WTC11 (cell line): ENCODE measurements at regions not wholly inside any gene's neighbourhood (a gene's known extent, or its start where the extent isn't known, plus 50 kb on each side); places are given as distances from the start of the nearest gene placed in this dataset.

Source experiments
- ATAC-seq: fragments of 200-7000 bp; cut with Tn5 transposase; 2 replicates; pipeline ENCODE4 v1.10.0; 2021; ENCODE audit warnings: mild to moderate bottlenecking, moderate library complexity
- CTCF ChIA-PET: fragments of 300-600 bp; sonication (Branson Sonifier 250); formaldehyde crosslinking; loops from one replicate; lab custom pipeline; 2021; ENCODE audit warnings: antibody characterized with exemption; lab: Charles Lee
- POLR2A ChIA-PET: fragments of 350-600 bp; sonication (Branson Sonifier 250); formaldehyde crosslinking; loops from one replicate; lab custom pipeline; 2021; ENCODE audit warnings: antibody characterized with exemption; lab: Charles Lee
- DNase-seq: peaks from one replicate; pipeline ENCODE4 v3.0.0; 2021; ENCODE audit warnings: low spot score
- H3K27ac Mint-ChIP-seq: 2 replicates; pipeline ENCODE4 v1.8.0; 2021; ENCODE audit warnings: mixed read lengths
- H3K27me3 Mint-ChIP-seq: 2 replicates; pipeline ENCODE4 v1.8.0; 2021; ENCODE audit warnings: low read depth, mild to moderate bottlenecking, moderate library complexity, mixed read lengths
- H3K36me3 Mint-ChIP-seq: 2 replicates; pipeline ENCODE4 v1.8.0; 2021; ENCODE audit warnings: mixed read lengths
- H3K4me1 Mint-ChIP-seq: 2 replicates; pipeline ENCODE4 v1.8.0; 2022; ENCODE audit warnings: mixed read lengths
- H3K4me3 Mint-ChIP-seq: 2 replicates; pipeline ENCODE4 v1.8.0; 2021; ENCODE audit warnings: mild to moderate bottlenecking, moderate library complexity, mixed read lengths
- H3K9me3 Mint-ChIP-seq: 2 replicates; pipeline ENCODE4 v1.8.0; 2021; ENCODE audit warnings: mixed read lengths
- ATF1 ChIP-seq: sonication (generic); formaldehyde crosslinking; IDR thresholded peaks from 2 replicates; pipeline ENCODE4 v1.8.1; 2023; ENCODE audit warnings: mild to moderate bottlenecking, moderate library complexity, missing genetic modification reagents
- CTCF ChIP-seq: fragments of 200-600 bp; IDR thresholded peaks from 2 replicates; pipeline ENCODE4 v1.8.0; 2022; ENCODE audit warnings: antibody characterized with exemption
- EMX1 ChIP-seq: fragments of 250-450 bp; sonication (Bioruptor Pico); IDR thresholded peaks from 2 replicates; pipeline ENCODE4 v1.8.0; 2021; ENCODE audit warnings: mild to moderate bottlenecking
- ESRRA ChIP-seq: sonication (generic); formaldehyde crosslinking; IDR thresholded peaks from 2 replicates; pipeline ENCODE4 v1.8.1; 2022; ENCODE audit warnings: mild to moderate bottlenecking, missing genetic modification reagents, borderline replicate concordance
- FOXJ3 ChIP-seq: sonication (generic); formaldehyde crosslinking; IDR thresholded peaks from 2 replicates; pipeline ENCODE4 v1.9.0; 2021; ENCODE audit warnings: missing genetic modification reagents, mild to moderate bottlenecking, borderline replicate concordance
- GRHL2 ChIP-seq: fragments of 250-450 bp; sonication (Bioruptor Pico); IDR thresholded peaks from 2 replicates; pipeline ENCODE4 v1.8.0; 2022; ENCODE audit warnings: mild to moderate bottlenecking, moderate library complexity; ENCODE audit not compliant: insufficient replicate concordance, severe bottlenecking
- GTF2I ChIP-seq: fragments of 250-450 bp; sonication (Bioruptor Pico); conservative IDR thresholded peaks from 2 replicates; pipeline ENCODE4 v1.4.0; 2021; ENCODE audit warnings: mild to moderate bottlenecking
- HMGA2 ChIP-seq: fragments of 250-450 bp; sonication (Bioruptor Pico); IDR thresholded peaks from 2 replicates; pipeline ENCODE4 v1.4.0; 2021; ENCODE audit warnings: mild to moderate bottlenecking, moderate library complexity
- IRF1 ChIP-seq: sonication (generic); formaldehyde crosslinking; IDR thresholded peaks from 2 replicates; pipeline ENCODE4 v1.8.0; 2023; ENCODE audit warnings: missing genetic modification reagents
- MLX ChIP-seq: sonication (generic); formaldehyde crosslinking; IDR thresholded peaks from 2 replicates; pipeline ENCODE4 v1.8.1; 2023; ENCODE audit warnings: mild to moderate bottlenecking, missing genetic modification reagents, moderate library complexity
- NFE2L1 ChIP-seq: sonication (generic); formaldehyde crosslinking; IDR thresholded peaks from 2 replicates; pipeline ENCODE4 v1.8.1; 2023; ENCODE audit warnings: missing genetic modification reagents
- PRRX2 ChIP-seq: fragments of 250-450 bp; sonication (Bioruptor Pico); IDR thresholded peaks from 2 replicates; pipeline ENCODE4 v1.8.0; 2021; ENCODE audit warnings: mild to moderate bottlenecking
- SP1 ChIP-seq: sonication (generic); formaldehyde crosslinking; conservative IDR thresholded peaks from 2 replicates; pipeline ENCODE4 v1.8.1; 2022; ENCODE audit warnings: missing genetic modification reagents
- TEAD4 ChIP-seq: sonication (generic); formaldehyde crosslinking; IDR thresholded peaks from 2 replicates; pipeline ENCODE4 v1.8.0; 2022; ENCODE audit warnings: mild to moderate bottlenecking, missing genetic modification reagents
- TP53 ChIP-seq: sonication (generic); formaldehyde crosslinking; IDR thresholded peaks from 2 replicates; pipeline ENCODE4 v1.8.1; 2023; ENCODE audit warnings: mild to moderate bottlenecking, missing genetic modification reagents
- ZNF317 ChIP-seq: sonication (generic); formaldehyde crosslinking; IDR thresholded peaks from 2 replicates; pipeline ENCODE4 v1.8.1; 2023; ENCODE audit warnings: low read depth, mild to moderate bottlenecking, moderate library complexity, missing genetic modification reagents, borderline replicate concordance
- ZNF671 ChIP-seq: fragments of 250-450 bp; sonication (Bioruptor Pico); IDR thresholded peaks from 2 replicates; pipeline ENCODE4 v1.8.0; 2021; ENCODE audit warnings: mild to moderate bottlenecking
- TF ChIP-seq, protein P1 (sequence below): fragments of 250-450 bp; sonication (Bioruptor Pico); IDR thresholded peaks from 2 replicates; pipeline ENCODE4 v1.9.0; 2021; ENCODE audit warnings: mild to moderate bottlenecking, borderline replicate concordance

DNA sequence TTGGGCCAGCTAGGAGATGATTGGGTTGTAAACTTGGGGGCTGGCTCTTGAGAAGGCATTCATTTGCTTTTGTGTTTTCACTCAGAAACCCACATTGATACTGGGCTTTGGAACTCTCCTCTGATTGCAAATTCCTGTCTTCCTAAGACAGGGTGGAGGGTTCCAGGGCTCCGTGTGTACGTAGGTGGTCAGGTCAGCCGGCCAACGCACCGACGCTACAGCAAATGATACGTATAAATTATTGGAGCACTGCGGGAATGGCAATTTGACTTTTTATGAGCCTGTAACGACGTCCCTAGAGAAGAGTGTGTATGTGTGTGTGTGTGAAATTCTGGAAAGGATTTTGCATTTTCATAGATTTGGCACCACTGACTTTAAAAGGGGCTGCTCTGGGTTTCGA lies 236.9 kb downstream of the SHOX start:
- no peak for ATAC-seq

DNA sequence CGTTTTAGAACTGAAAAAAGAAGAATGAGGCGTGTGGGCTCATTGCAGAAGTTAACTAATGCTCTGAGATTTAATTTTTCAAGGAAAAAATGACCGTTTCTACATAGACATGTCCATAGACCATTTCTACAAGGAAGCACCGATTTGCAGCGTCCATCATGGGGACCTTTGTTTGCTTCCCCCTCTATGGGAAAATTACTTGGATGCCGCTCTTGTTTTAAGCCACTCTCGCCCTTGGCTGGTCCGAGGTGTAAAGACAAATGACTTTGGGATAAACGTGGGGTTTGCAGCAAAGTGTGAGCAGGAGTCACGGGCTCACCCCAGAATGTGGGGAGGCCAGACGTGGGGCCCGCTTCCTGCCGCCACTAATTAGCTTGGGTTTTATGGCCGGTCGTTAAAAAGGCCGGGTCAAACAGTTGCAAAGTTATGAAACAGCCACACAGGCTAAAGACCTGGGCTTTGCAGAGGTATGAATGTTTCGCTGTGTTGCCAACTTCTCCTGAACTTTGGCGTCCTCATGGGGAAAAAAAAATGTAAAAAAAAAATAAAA lies 235.9 kb downstream of the SHOX start:
- Mint-ChIP-seq H3K27ac (no peak overlapping the region), H3K4me1 (peaks cover 12% of the 10 kb centered on the region), H3K9me3 (peaks cover 4% of the 10 kb centered on the region), H3K36me3 (no peaks in the 10 kb centered on the region), H3K4me3 (no peak overlapping the region), H3K27me3 (no peaks in the 10 kb centered on the region)
- ATAC-seq (no peak), DNase-seq (no peak)
- POLR2A ChIA-PET = no interaction called here
- no peak for TF ChIP-seq PRRX2 (CRISPR knock-in tag)
- TF ChIP-seq FOXJ3 (CRISPR knock-in tag) = no peak
- TF ChIP-seq, protein P1, sequence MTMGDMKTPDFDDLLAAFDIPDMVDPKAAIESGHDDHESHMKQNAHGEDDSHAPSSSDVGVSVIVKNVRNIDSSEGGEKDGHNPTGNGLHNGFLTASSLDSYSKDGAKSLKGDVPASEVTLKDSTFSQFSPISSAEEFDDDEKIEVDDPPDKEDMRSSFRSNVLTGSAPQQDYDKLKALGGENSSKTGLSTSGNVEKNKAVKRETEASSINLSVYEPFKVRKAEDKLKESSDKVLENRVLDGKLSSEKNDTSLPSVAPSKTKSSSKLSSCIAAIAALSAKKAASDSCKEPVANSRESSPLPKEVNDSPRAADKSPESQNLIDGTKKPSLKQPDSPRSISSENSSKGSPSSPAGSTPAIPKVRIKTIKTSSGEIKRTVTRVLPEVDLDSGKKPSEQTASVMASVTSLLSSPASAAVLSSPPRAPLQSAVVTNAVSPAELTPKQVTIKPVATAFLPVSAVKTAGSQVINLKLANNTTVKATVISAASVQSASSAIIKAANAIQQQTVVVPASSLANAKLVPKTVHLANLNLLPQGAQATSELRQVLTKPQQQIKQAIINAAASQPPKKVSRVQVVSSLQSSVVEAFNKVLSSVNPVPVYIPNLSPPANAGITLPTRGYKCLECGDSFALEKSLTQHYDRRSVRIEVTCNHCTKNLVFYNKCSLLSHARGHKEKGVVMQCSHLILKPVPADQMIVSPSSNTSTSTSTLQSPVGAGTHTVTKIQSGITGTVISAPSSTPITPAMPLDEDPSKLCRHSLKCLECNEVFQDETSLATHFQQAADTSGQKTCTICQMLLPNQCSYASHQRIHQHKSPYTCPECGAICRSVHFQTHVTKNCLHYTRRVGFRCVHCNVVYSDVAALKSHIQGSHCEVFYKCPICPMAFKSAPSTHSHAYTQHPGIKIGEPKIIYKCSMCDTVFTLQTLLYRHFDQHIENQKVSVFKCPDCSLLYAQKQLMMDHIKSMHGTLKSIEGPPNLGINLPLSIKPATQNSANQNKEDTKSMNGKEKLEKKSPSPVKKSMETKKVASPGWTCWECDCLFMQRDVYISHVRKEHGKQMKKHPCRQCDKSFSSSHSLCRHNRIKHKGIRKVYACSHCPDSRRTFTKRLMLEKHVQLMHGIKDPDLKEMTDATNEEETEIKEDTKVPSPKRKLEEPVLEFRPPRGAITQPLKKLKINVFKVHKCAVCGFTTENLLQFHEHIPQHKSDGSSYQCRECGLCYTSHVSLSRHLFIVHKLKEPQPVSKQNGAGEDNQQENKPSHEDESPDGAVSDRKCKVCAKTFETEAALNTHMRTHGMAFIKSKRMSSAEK (CRISPR knock-in tag) = no peak
- no peak for TF ChIP-seq GRHL2 (CRISPR knock-in tag)
- TF ChIP-seq NFE2L1 = no peak
- no peak for TF ChIP-seq SP1 (CRISPR knock-in tag)
- TF ChIP-seq ZNF317 (CRISPR knock-in tag) = no peak
- no peak for TF ChIP-seq TP53 (CRISPR knock-in tag)
- no peak for TF ChIP-seq MLX
- TF ChIP-seq ESRRA (CRISPR knock-in tag) = no peak
- CTCF ChIA-PET = no interaction called here

More for the DNA sequence above, 236.9 kb downstream of the SHOX start:
- H3K4me1 Mint-ChIP-seq = peaks cover 7% of the 10 kb centered on the region
- H3K27me3 Mint-ChIP-seq = no peaks in the 10 kb centered on the region
- no peaks in the 10 kb centered on the region for H3K36me3 Mint-ChIP-seq
- peaks cover 12% of the 10 kb centered on the region for H3K9me3 Mint-ChIP-seq
- no peak overlapping the region for H3K4me3 Mint-ChIP-seq
- no peak for DNase-seq
- POLR2A ChIA-PET = no interaction called here
- no peak overlapping the region for H3K27ac Mint-ChIP-seq
- TF ChIP-seq TEAD4 (CRISPR knock-in tag) (no peak), HMGA2 (CRISPR knock-in tag) (no peak), CTCF (no peak), IRF1 (CRISPR knock-in tag) (no peak), ATF1 (CRISPR knock-in tag) (no peak), EMX1 (no peak), ESRRA (CRISPR knock-in tag) (no peak), ZNF671 (CRISPR knock-in tag) (no peak), GTF2I (CRISPR knock-in tag) (no peak)
- CTCF ChIA-PET = no interaction called here
